ENCODE measurements at regions not wholly inside any gene's neighbourhood (a gene's known extent, or its start where the extent isn't known, plus 50 kb on each side); places are given as distances from the start of the nearest gene placed in this dataset.
"Not testable (repeated sequence)": the region's sequence is repeated elsewhere in the genome, so short reads cannot be mapped to it uniquely, and the experiment has no call there.

GRCh38 chr5:68134033-68134668 lies 81.4 kb upstream of the PIK3R1 start:
- Mint-ChIP-seq H3K4me1 (no peaks in the 10 kb centered on the region), H3K27me3 (peaks cover 6% of the 10 kb centered on the region), H3K4me3 (no peak overlapping the region), H3K27ac (no peak overlapping the region), H3K36me3 (ENCODE audit: low read depth) (no peaks in the 10 kb centered on the region), H3K9me3 (no peaks in the 10 kb centered on the region)
- no peak for ATAC-seq (replicated peaks)

GRCh38 chr5:68130253-68130652 lies 85.3 kb upstream of the PIK3R1 start:
- no peaks in the 10 kb centered on the region for H3K36me3 Mint-ChIP-seq (ENCODE audit: low read depth)
- H3K27ac Mint-ChIP-seq = no peak overlapping the region
- ATAC-seq (replicated peaks) = no peak
- no peak overlapping the region for H3K4me3 Mint-ChIP-seq
- H3K4me1 Mint-ChIP-seq = no peaks in the 10 kb centered on the region
- H3K9me3 Mint-ChIP-seq = no peaks in the 10 kb centered on the region
- peaks cover under 1% of the 10 kb centered on the region for H3K27me3 Mint-ChIP-seq

GRCh38 chr5:68129364-68129763 lies 86.2 kb upstream of the PIK3R1 start:
- H3K9me3 Mint-ChIP-seq = no peaks in the 10 kb centered on the region
- no peak overlapping the region for H3K27ac Mint-ChIP-seq
- H3K36me3 Mint-ChIP-seq (ENCODE audit: low read depth) = no peaks in the 10 kb centered on the region
- no peaks in the 10 kb centered on the region for H3K27me3 Mint-ChIP-seq
- no peak for ATAC-seq (replicated peaks)
- H3K4me3 Mint-ChIP-seq = no peak overlapping the region
- H3K4me1 Mint-ChIP-seq = no peaks in the 10 kb centered on the region

- H3K4me3 Mint-ChIP-seq = no peak overlapping the region
- no peak overlapping the region for H3K27ac Mint-ChIP-seq
- no peak for ATAC-seq (replicated peaks)
- no peaks in the 10 kb centered on the region for H3K27me3 Mint-ChIP-seq
- no peaks in the 10 kb centered on the region for H3K9me3 Mint-ChIP-seq
- H3K36me3 Mint-ChIP-seq (ENCODE audit: low read depth) = no peaks in the 10 kb centered on the region
- peaks cover 14% of the 10 kb centered on the region for H3K4me1 Mint-ChIP-seq
These were observed 88.7 kb upstream of the PIK3R1 start for GRCh38 chr5:68126886-68127285.

GRCh38 chr5:68122439-68123328 lies 92.9 kb upstream of the PIK3R1 start:
- no peak for ATAC-seq (replicated peaks)
- no peak overlapping the region for H3K27ac Mint-ChIP-seq

GRCh38 chr5:68116868-68117411 lies 98.6 kb upstream of the PIK3R1 start:
- peaks cover 5% of the 10 kb centered on the region for H3K27me3 Mint-ChIP-seq
- no peak for ATAC-seq (replicated peaks)
- H3K27ac Mint-ChIP-seq = no peak overlapping the region

More at GRCh38 chr5:68122439-68123328, 92.9 kb upstream of the PIK3R1 start:
- Mint-ChIP-seq H3K4me1 (peaks cover 14% of the 10 kb centered on the region), H3K27me3 (no peaks in the 10 kb centered on the region), H3K9me3 (no peaks in the 10 kb centered on the region), H3K36me3 (ENCODE audit: low read depth) (no peaks in the 10 kb centered on the region), H3K4me3 (no peak overlapping the region)

GRCh38 chr5:68116408-68116807 lies 99.1 kb upstream of the PIK3R1 start:
- H3K4me1 Mint-ChIP-seq = no peaks in the 10 kb centered on the region
- no peak overlapping the region for H3K27ac Mint-ChIP-seq
- no peaks in the 10 kb centered on the region for H3K36me3 Mint-ChIP-seq (ENCODE audit: low read depth)
- H3K4me3 Mint-ChIP-seq = no peak overlapping the region
- no peak for ATAC-seq (replicated peaks)
- no peaks in the 10 kb centered on the region for H3K9me3 Mint-ChIP-seq
- H3K27me3 Mint-ChIP-seq = peaks cover 5% of the 10 kb centered on the region

More at GRCh38 chr5:68116868-68117411, 98.6 kb upstream of the PIK3R1 start:
- Mint-ChIP-seq H3K4me3 (no peak overlapping the region), H3K4me1 (no peaks in the 10 kb centered on the region), H3K36me3 (ENCODE audit: low read depth) (no peaks in the 10 kb centered on the region), H3K9me3 (no peaks in the 10 kb centered on the region)

- H3K4me3 Mint-ChIP-seq = no peak overlapping the region
- H3K9me3 Mint-ChIP-seq = no peaks in the 10 kb centered on the region
- H3K4me1 Mint-ChIP-seq = no peaks in the 10 kb centered on the region
- no peak for ATAC-seq (replicated peaks)
- H3K36me3 Mint-ChIP-seq (ENCODE audit: low read depth) = no peaks in the 10 kb centered on the region
- peaks cover 5% of the 10 kb centered on the region for H3K27me3 Mint-ChIP-seq
- no peak overlapping the region for H3K27ac Mint-ChIP-seq
These were observed 100.0 kb upstream of the PIK3R1 start for GRCh38 chr5:68115584-68115983.

GRCh38 chr5:68114378-68115040 lies 101.0 kb upstream of the PIK3R1 start:
- Mint-ChIP-seq H3K4me1 (no peaks in the 10 kb centered on the region), H3K27ac (no peak overlapping the region), H3K27me3 (peaks cover 5% of the 10 kb centered on the region), H3K36me3 (ENCODE audit: low read depth) (no peaks in the 10 kb centered on the region), H3K4me3 (no peak overlapping the region), H3K9me3 (no peaks in the 10 kb centered on the region)
- ATAC-seq (replicated peaks) = peak; percentile 43

GRCh38 chr5:68112658-68113057 lies 102.9 kb upstream of the PIK3R1 start:
- no peak for ATAC-seq (replicated peaks)
- Mint-ChIP-seq H3K27ac (no peak overlapping the region), H3K4me3 (no peak overlapping the region), H3K27me3 (peaks cover 5% of the 10 kb centered on the region), H3K4me1 (no peaks in the 10 kb centered on the region), H3K36me3 (ENCODE audit: low read depth) (no peaks in the 10 kb centered on the region), H3K9me3 (no peaks in the 10 kb centered on the region)

GRCh38 chr5:68110894-68111293 lies 104.7 kb upstream of the PIK3R1 start:
- Mint-ChIP-seq H3K27ac (no peak overlapping the region), H3K4me3 (no peak overlapping the region), H3K27me3 (peaks cover 3% of the 10 kb centered on the region), H3K36me3 (ENCODE audit: low read depth) (no peaks in the 10 kb centered on the region), H3K4me1 (no peaks in the 10 kb centered on the region), H3K9me3 (no peaks in the 10 kb centered on the region)
- no peak for ATAC-seq (replicated peaks)

GRCh38 chr5:68110264-68110663 lies 105.3 kb upstream of the PIK3R1 start:
- H3K9me3 Mint-ChIP-seq = no peaks in the 10 kb centered on the region
- H3K4me3 Mint-ChIP-seq = no peak overlapping the region

GRCh38 chr5:68104217-68104616 lies 111.3 kb upstream of the PIK3R1 start:
- H3K27ac Mint-ChIP-seq; H3K4me3 Mint-ChIP-seq; H3K27me3 Mint-ChIP-seq; ATAC-seq (replicated peaks); H3K9me3 Mint-ChIP-seq; H3K36me3 Mint-ChIP-seq (ENCODE audit: low read depth); H3K4me1 Mint-ChIP-seq: not testable (repeated sequence)

More at GRCh38 chr5:68110264-68110663, 105.3 kb upstream of the PIK3R1 start:
- Mint-ChIP-seq H3K36me3 (ENCODE audit: low read depth) (no peaks in the 10 kb centered on the region), H3K27ac (no peak overlapping the region), H3K27me3 (no peaks in the 10 kb centered on the region), H3K4me1 (no peaks in the 10 kb centered on the region)
- ATAC-seq (replicated peaks) = no peak

- not testable (repeated sequence) for H3K4me3 Mint-ChIP-seq; H3K27ac Mint-ChIP-seq; ATAC-seq (replicated peaks); H3K27me3 Mint-ChIP-seq; H3K4me1 Mint-ChIP-seq; H3K36me3 Mint-ChIP-seq (ENCODE audit: low read depth); H3K9me3 Mint-ChIP-seq
These were observed 112.3 kb upstream of the PIK3R1 start for GRCh38 chr5:68103297-68103696.

All from activated T-helper 17 cell treated with anti-CD3 and anti-CD28 coated beads, Interleukin-2, amount 50 U/mL, for 72 hours (primary cell).